ENCODE measurements at regions not wholly inside any gene's neighbourhood (a gene's known extent, or its start where the extent isn't known, plus 50 kb on each side); places are given as distances from the start of the nearest gene placed in this dataset.

DNA sequence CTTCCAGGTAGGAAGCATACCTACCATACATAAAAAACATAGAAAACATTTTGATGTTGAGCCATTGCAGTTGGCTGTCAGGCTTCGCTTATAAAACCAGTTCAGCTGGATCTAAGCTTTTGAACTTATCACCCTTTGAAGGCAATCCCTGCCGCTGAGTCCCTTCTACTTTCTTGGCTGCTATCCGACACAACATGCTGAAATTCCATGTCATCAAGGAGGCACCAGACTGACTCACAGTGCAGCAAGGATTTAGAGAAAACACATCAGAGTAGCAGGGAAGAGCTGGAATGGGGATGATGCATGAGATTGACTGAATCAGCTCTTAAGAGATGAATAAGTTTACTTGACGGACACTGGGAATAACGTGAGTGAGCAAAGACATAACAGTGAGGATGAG, 135.0 kb upstream of the MAN1A1 start:
- no peak overlapping the region for H3K4me3 Mint-ChIP-seq
- peaks cover 7% of the 10 kb centered on the region for H3K4me1 ChIP-seq (ENCODE audit: control insufficient read depth, insufficient read depth, low read length)

GRCh38 chr6:119483908-119484307, 134.3 kb upstream of the MAN1A1 start:
- H3K4me3 Mint-ChIP-seq = no peak overlapping the region
- Histone ChIP-seq H3K36me3 (ENCODE audit: control insufficient read depth, insufficient read depth, low read length) (no peaks in the 10 kb centered on the region), H3K9me3 (ENCODE audit: control insufficient read depth, low read length) (no peaks in the 10 kb centered on the region), H3K4me3 (ENCODE audit: low read length) (no peak overlapping the region), H3K9ac (ENCODE audit: extremely low read depth, low read length, poor library complexity, severe bottlenecking) (no peak overlapping the region), H3K27me3 (ENCODE audit: control insufficient read depth, insufficient read depth, low read length, poor library complexity, severe bottlenecking) (no peaks in the 10 kb centered on the region), H3K4me1 (ENCODE audit: control insufficient read depth, insufficient read depth, low read length) (peaks cover 7% of the 10 kb centered on the region), H3K27ac (ENCODE audit: low read depth, low read length) (no peak overlapping the region)
- DNase-seq = no peak
- TF ChIP-seq CTCF (conservative IDR thresholded peaks at IDR 0.05) = no peak
- no peak overlapping the region for H3K27ac Mint-ChIP-seq
- peaks cover 30% of the 10 kb centered on the region for H3K4me1 Mint-ChIP-seq
- H3K9me3 Mint-ChIP-seq = peaks cover 2% of the 10 kb centered on the region
- H3K27me3 Mint-ChIP-seq (ENCODE audit: insufficient read depth) = no peaks in the 10 kb centered on the region
- no peaks in the 10 kb centered on the region for H3K36me3 Mint-ChIP-seq (ENCODE audit: low read depth)

More for the DNA sequence above, 135.0 kb upstream of the MAN1A1 start:
- Mint-ChIP-seq H3K36me3 (ENCODE audit: low read depth) (no peaks in the 10 kb centered on the region), H3K9me3 (peaks cover 4% of the 10 kb centered on the region), H3K27me3 (ENCODE audit: insufficient read depth) (no peaks in the 10 kb centered on the region), H3K27ac (no peak overlapping the region), H3K4me1 (peaks cover 26% of the 10 kb centered on the region)
- Histone ChIP-seq H3K27me3 (ENCODE audit: control insufficient read depth, insufficient read depth, low read length, poor library complexity, severe bottlenecking) (no peaks in the 10 kb centered on the region), H3K36me3 (ENCODE audit: control insufficient read depth, insufficient read depth, low read length) (no peaks in the 10 kb centered on the region), H3K27ac (ENCODE audit: low read depth, low read length) (no peak overlapping the region), H3K4me3 (ENCODE audit: low read length) (no peak overlapping the region), H3K9me3 (ENCODE audit: control insufficient read depth, low read length) (no peaks in the 10 kb centered on the region), H3K9ac (ENCODE audit: extremely low read depth, low read length, poor library complexity, severe bottlenecking) (no peak overlapping the region)
- 92 to 100% methylated on average over 4 to 5 of the region's 5 CpGs for WGBS, 2 experiments (ENCODE audit: insufficient coverage in 1 of 2, insufficient read length in 1 of 2)
- no peak for TF ChIP-seq CTCF (conservative IDR thresholded peaks at IDR 0.05)
- DNase-seq = no peak

DNA sequence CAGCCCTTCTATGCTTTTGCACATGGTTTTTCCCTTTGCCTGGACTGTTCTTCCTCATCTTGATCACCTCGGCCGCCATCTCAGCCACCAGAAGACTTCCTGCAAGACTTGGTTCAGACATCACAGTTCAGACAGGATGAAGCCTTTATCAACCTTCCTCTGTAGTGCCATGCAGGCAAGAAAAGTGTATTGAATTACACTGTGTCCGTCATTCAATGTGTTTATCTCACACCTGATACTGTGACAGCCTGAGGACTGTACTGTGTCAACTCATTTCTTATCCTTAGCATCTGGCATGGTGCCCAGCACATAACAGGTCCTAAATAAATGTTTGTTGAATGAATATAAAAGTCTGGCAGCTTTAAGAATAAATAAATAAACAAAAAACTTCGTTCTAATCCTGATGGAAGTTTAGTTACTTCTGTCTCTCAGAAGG, 133.3 kb upstream of the MAN1A1 start:
- Histone ChIP-seq H3K9ac (ENCODE audit: extremely low read depth, low read length, poor library complexity, severe bottlenecking) (no peak overlapping the region), H3K4me3 (ENCODE audit: low read length) (no peak overlapping the region), H3K27me3 (ENCODE audit: control insufficient read depth, insufficient read depth, low read length, poor library complexity, severe bottlenecking) (no peaks in the 10 kb centered on the region), H3K4me1 (ENCODE audit: control insufficient read depth, insufficient read depth, low read length) (peaks cover 7% of the 10 kb centered on the region), H3K9me3 (ENCODE audit: control insufficient read depth, low read length) (no peaks in the 10 kb centered on the region), H3K27ac (ENCODE audit: low read depth, low read length) (no peak overlapping the region), H3K36me3 (ENCODE audit: control insufficient read depth, insufficient read depth, low read length) (no peaks in the 10 kb centered on the region)
- no peak overlapping the region for H3K27ac Mint-ChIP-seq
- no peaks in the 10 kb centered on the region for H3K27me3 Mint-ChIP-seq (ENCODE audit: insufficient read depth)
- no peaks in the 10 kb centered on the region for H3K9me3 Mint-ChIP-seq
- no peaks in the 10 kb centered on the region for H3K36me3 Mint-ChIP-seq (ENCODE audit: low read depth)
- H3K4me3 Mint-ChIP-seq = no peak overlapping the region
- H3K4me1 Mint-ChIP-seq = peaks cover 25% of the 10 kb centered on the region
- 76 to 100% methylated on average over 3 to 4 of the region's 4 CpGs for WGBS, 2 experiments (ENCODE audit: insufficient coverage in 1 of 2, insufficient read length in 1 of 2)
- no peak for DNase-seq
- TF ChIP-seq CTCF (conservative IDR thresholded peaks at IDR 0.05) = no peak
